Tibial artery (tissue), 4 donors: ENCODE measurements at regions not wholly inside any gene's neighbourhood (a gene's known extent, or its start where the extent isn't known, plus 50 kb on each side); places are given as distances from the start of the nearest gene placed in this dataset.

Source experiments
- DNase-seq, 2 donors: peaks; one replicate each; pipeline ENCODE4 v3.0.0-alpha.2; 2019
- H3K27ac ChIP-seq, 2 donors: fragments of 200-600 bp; sonication (generic) in 1 of 2; 1 replicate in 1 of 2; 2 replicates in 1 of 2; pipeline ENCODE4 v1.5.1; 2018 to 2019; ENCODE audit warnings: mild to moderate bottlenecking in 1 of 2
- H3K27me3 ChIP-seq, 2 donors: fragments of 200-600 bp; sonication (generic) in 1 of 2; one replicate each; pipeline versions ENCODE4 v1.5.1 to v1.6.0; 2016 to 2019
- H3K36me3 ChIP-seq, 3 donors: fragments of 200-600 bp; sonication (generic) in 2 of 3; one replicate each; pipeline ENCODE4 v1.5.1; 2016 to 2019; ENCODE audit warnings: mild to moderate bottlenecking in 2 of 3
- H3K4me1 ChIP-seq, 4 donors: fragments of 200-600 bp; sonication (generic) in 2 of 4; 1 replicate in 3 of 4; 2 replicates in 1 of 4; pipeline ENCODE4 v1.5.1; 2016 to 2019
- H3K4me3 ChIP-seq, 2 donors: fragments of 200-600 bp; sonication (generic) in 1 of 2; 1 replicate in 1 of 2; 2 replicates in 1 of 2; pipeline ENCODE4 v1.5.1; 2018 to 2019; ENCODE audit warnings: mild to moderate bottlenecking in 2 of 2
- H3K9me3 ChIP-seq, 3 donors: fragments of 200-600 bp; sonication (generic) in 1 of 3; one replicate each; pipeline ENCODE4 v1.5.1; 2016 to 2019
- CTCF ChIP-seq, 2 experiments: fragments of 200-600 bp in 1 of 2; fragments of 450-650 bp in 1 of 2; IDR thresholded peaks; one replicate each; pipeline ENCODE4 v1.5.1; 2017 to 2019; ENCODE audit warnings: antibody characterized with exemption in 2 of 2, mild to moderate bottlenecking in 1 of 2, moderate library complexity in 1 of 2
- intact Hi-C: fragments of 100-400 bp; cut with DNase I; formaldehyde crosslinking; loops from one replicate; pipeline ENCODE4 v1.15.0; 2023; ENCODE audit warnings: low total_unique reads

- Histone ChIP-seq H3K27me3 (no peaks in the 10 kb centered on the region), H3K4me3 (no peak overlapping the region), H3K9me3 (no peaks in the 10 kb centered on the region), H3K36me3 (no peaks in the 10 kb centered on the region), H3K4me1 (no peaks in the 10 kb centered on the region), H3K27ac (no peak overlapping the region)
- intact Hi-C loops = no loop called here
- no peak for DNase-seq
- TF ChIP-seq CTCF (IDR thresholded peaks at IDR 0.05) = no peak
Measured at GRCh38 chr13:66111628-66112027, 1118.5 kb downstream of the PCDH9 start.

GRCh38 chr13:66106246-66106645, 1123.9 kb downstream of the PCDH9 start:
- no peak overlapping the region for H3K4me3 ChIP-seq
- no peak for TF ChIP-seq CTCF (IDR thresholded peaks at IDR 0.05)
- DNase-seq = no peak
- H3K9me3 ChIP-seq = no peaks in the 10 kb centered on the region
- no peaks in the 10 kb centered on the region for H3K36me3 ChIP-seq
- no peaks in the 10 kb centered on the region for H3K27me3 ChIP-seq
- intact Hi-C loops = no loop called here
- H3K4me1 ChIP-seq = no peaks in the 10 kb centered on the region
- H3K27ac ChIP-seq = no peak overlapping the region

- H3K36me3 ChIP-seq = no peaks in the 10 kb centered on the region
- no peak overlapping the region for H3K4me3 ChIP-seq
- no peak overlapping the region for H3K27ac ChIP-seq
- intact Hi-C loops = no loop called here
- DNase-seq = no peak
- no peaks in the 10 kb centered on the region for H3K9me3 ChIP-seq
- H3K4me1 ChIP-seq = no peaks in the 10 kb centered on the region
- no peak for TF ChIP-seq CTCF (IDR thresholded peaks at IDR 0.05)
- H3K27me3 ChIP-seq = no peaks in the 10 kb centered on the region
Measured at GRCh38 chr13:66102864-66103263, 1127.3 kb downstream of the PCDH9 start.

- H3K27ac ChIP-seq = no peak overlapping the region
- no peak for TF ChIP-seq CTCF (IDR thresholded peaks at IDR 0.05)
- H3K4me1 ChIP-seq = no peaks in the 10 kb centered on the region
- no peak for DNase-seq
- H3K27me3 ChIP-seq = no peaks in the 10 kb centered on the region
- H3K36me3 ChIP-seq = no peaks in the 10 kb centered on the region
- H3K9me3 ChIP-seq = peaks cover 0 to 2% (median 0%) of the 10 kb centered on the region in 3 donors
- no peak overlapping the region for H3K4me3 ChIP-seq
- intact Hi-C loops = no loop called here
Measured at GRCh38 chr13:66099825-66100224, 1130.3 kb downstream of the PCDH9 start.

GRCh38 chr13:66098931-66099628, 1131.1 kb downstream of the PCDH9 start:
- Histone ChIP-seq H3K9me3 (peaks cover 0 to 10% (median 0%) of the 10 kb centered on the region in 3 donors), H3K4me3 (no peak overlapping the region), H3K4me1 (no peaks in the 10 kb centered on the region), H3K27me3 (no peaks in the 10 kb centered on the region), H3K36me3 (no peaks in the 10 kb centered on the region), H3K27ac (no peak overlapping the region)
- no peak for DNase-seq
- intact Hi-C loops = no loop called here
- TF ChIP-seq CTCF (IDR thresholded peaks at IDR 0.05) = no peak

- Histone ChIP-seq H3K4me3 (no peak overlapping the region), H3K27ac (no peak overlapping the region), H3K36me3 (no peaks in the 10 kb centered on the region), H3K27me3 (no peaks in the 10 kb centered on the region), H3K9me3 (peaks cover 0 to 7% (median 4%) of the 10 kb centered on the region in 3 donors), H3K4me1 (no peaks in the 10 kb centered on the region)
- TF ChIP-seq CTCF (IDR thresholded peaks at IDR 0.05) = no peak
- intact Hi-C loops = no loop called here
- no peak for DNase-seq
Measured at GRCh38 chr13:66089711-66090110, 1140.4 kb downstream of the PCDH9 start.
